ENCODE measurements at regions not wholly inside any gene's neighbourhood (a gene's known extent, or its start where the extent isn't known, plus 50 kb on each side); places are given as distances from the start of the nearest gene placed in this dataset.

GRCh38 chr2:103552775-103553174 is 790.9 kb downstream of the TMEM182 start:
- DNase-seq (ENCODE audit: low read depth, low spot score), result no peak
- H3K36me3 ChIP-seq (ENCODE audit: control insufficient read depth, insufficient read depth, low read length), result no peaks in the 10 kb centered on the region
- peaks cover 3% of the 10 kb centered on the region; the same call in 1 of the 2 replicates for H3K9me3 ChIP-seq (ENCODE audit: control insufficient read depth, insufficient read depth, low read depth, low read length)
- ATAC-seq, result no peak
- intact Hi-C loops (cut with micrococcal nuclease; ENCODE audit: unreplicated experiment) (no loop called here), in situ Hi-C loops (cut with HindIII; ENCODE audit: low pct_unique_long_range_greater_than_20kb, low sequenced_read_pairs) (no loop called here)
- BruUV-seq (replicated peaks), result no TSS peak
- ChIA-PET POLR2A (no interaction called here), CTCF (no interaction called here)
- no peaks in the 10 kb centered on the region for H3K27me3 ChIP-seq (ENCODE audit: control insufficient read depth, insufficient read depth, low read length)
- no peak overlapping the region for H3K4me3 ChIP-seq (ENCODE audit: low read depth in 2 of 2, low read length in 2 of 2)
- H3K27ac ChIP-seq (ENCODE audit: low read length), result no peak overlapping the region
- H3K4me1 ChIP-seq (ENCODE audit: control insufficient read depth, insufficient read depth, low read length), result no peaks in the 10 kb centered on the region
- no peak for TF ChIP-seq CTCF (IDR thresholded peaks at IDR 0.05)
- no peak for TF ChIP-seq SIN3A (IDR thresholded peaks at IDR 0.05; ENCODE audit: borderline replicate concordance, insufficient read depth, low read depth, low read length)
- TF ChIP-seq POLR2AphosphoS5 (IDR thresholded peaks at IDR 0.05; ENCODE audit: low read depth, low read length), result no peak
- no peak for TF ChIP-seq TCF7L2 (IDR thresholded peaks at IDR 0.05; ENCODE audit: low read depth, low read length)
- TF ChIP-seq, protein P1, sequence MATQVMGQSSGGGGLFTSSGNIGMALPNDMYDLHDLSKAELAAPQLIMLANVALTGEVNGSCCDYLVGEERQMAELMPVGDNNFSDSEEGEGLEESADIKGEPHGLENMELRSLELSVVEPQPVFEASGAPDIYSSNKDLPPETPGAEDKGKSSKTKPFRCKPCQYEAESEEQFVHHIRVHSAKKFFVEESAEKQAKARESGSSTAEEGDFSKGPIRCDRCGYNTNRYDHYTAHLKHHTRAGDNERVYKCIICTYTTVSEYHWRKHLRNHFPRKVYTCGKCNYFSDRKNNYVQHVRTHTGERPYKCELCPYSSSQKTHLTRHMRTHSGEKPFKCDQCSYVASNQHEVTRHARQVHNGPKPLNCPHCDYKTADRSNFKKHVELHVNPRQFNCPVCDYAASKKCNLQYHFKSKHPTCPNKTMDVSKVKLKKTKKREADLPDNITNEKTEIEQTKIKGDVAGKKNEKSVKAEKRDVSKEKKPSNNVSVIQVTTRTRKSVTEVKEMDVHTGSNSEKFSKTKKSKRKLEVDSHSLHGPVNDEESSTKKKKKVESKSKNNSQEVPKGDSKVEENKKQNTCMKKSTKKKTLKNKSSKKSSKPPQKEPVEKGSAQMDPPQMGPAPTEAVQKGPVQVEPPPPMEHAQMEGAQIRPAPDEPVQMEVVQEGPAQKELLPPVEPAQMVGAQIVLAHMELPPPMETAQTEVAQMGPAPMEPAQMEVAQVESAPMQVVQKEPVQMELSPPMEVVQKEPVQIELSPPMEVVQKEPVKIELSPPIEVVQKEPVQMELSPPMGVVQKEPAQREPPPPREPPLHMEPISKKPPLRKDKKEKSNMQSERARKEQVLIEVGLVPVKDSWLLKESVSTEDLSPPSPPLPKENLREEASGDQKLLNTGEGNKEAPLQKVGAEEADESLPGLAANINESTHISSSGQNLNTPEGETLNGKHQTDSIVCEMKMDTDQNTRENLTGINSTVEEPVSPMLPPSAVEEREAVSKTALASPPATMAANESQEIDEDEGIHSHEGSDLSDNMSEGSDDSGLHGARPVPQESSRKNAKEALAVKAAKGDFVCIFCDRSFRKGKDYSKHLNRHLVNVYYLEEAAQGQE (IDR thresholded peaks at IDR 0.05; ENCODE audit: insufficient read depth in 1 of 2, low read depth in 2 of 2, low read length in 1 of 2), result no peak

DNA sequence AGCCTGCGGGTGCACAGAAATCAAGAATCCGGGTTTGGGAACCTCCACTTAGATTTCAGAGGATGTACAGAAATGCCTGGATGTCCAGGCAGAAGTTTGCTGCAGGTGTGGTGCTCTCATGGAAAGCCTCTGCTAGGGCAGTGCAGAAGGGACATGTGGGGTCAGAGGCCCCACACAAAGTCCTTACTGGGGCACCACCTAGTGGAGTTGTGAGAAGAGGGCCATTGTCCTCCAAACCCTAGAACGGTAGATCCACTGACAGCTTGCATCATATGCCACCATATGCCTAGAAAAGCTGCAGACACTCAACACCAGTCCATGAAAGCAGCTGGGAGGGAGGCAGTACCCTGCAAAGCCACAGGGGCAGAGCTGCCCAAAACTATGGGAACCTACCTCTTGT is 833.0 kb downstream of the TMEM182 start:
- Histone ChIP-seq H3K4me1 (ENCODE audit: control insufficient read depth, insufficient read depth, low read length) (no peaks in the 10 kb centered on the region), H3K36me3 (ENCODE audit: control insufficient read depth, insufficient read depth, low read length) (no peaks in the 10 kb centered on the region), H3K27ac (ENCODE audit: low read length) (no peak overlapping the region), H3K4me3 (ENCODE audit: low read depth in 2 of 2, low read length in 2 of 2) (no peak overlapping the region), H3K9me3 (ENCODE audit: control insufficient read depth, insufficient read depth, low read depth, low read length) (no peaks in the 10 kb centered on the region), H3K27me3 (ENCODE audit: control insufficient read depth, insufficient read depth, low read length) (no peaks in the 10 kb centered on the region)
- in situ Hi-C loops (cut with HindIII; ENCODE audit: low pct_unique_long_range_greater_than_20kb, low sequenced_read_pairs), result no loop called here
- intact Hi-C loops (cut with micrococcal nuclease; ENCODE audit: unreplicated experiment), result no loop called here
- no TSS peak for BruUV-seq (replicated peaks)
- DNase-seq (ENCODE audit: low read depth, low spot score) (no peak), ATAC-seq (no peak)
- TF ChIP-seq TCF7L2 (IDR thresholded peaks at IDR 0.05; ENCODE audit: low read depth, low read length), result no peak
- TF ChIP-seq CTCF (IDR thresholded peaks at IDR 0.05), result no peak
- TF ChIP-seq, protein P1 (IDR thresholded peaks at IDR 0.05; ENCODE audit: insufficient read depth in 1 of 2, low read depth in 2 of 2, low read length in 1 of 2), result no peak
- no peak for TF ChIP-seq POLR2AphosphoS5 (IDR thresholded peaks at IDR 0.05; ENCODE audit: low read depth, low read length)
- TF ChIP-seq SIN3A (IDR thresholded peaks at IDR 0.05; ENCODE audit: borderline replicate concordance, insufficient read depth, low read depth, low read length), result no peak
- ChIA-PET POLR2A (no interaction called here), CTCF (no interaction called here)

All from Panc1 (cell line).